Glomerular visceral epithelial cell (primary cell): ENCODE measurements at regions not wholly inside any gene's neighbourhood (a gene's known extent, or its start where the extent isn't known, plus 50 kb on each side); places are given as distances from the start of the nearest gene placed in this dataset.

Experiments used
- DNase-seq: peaks from one replicate; pipeline ENCODE4 v3.0.0-alpha.2; 2016; ENCODE audit errors: extremely low spot score

DNA sequence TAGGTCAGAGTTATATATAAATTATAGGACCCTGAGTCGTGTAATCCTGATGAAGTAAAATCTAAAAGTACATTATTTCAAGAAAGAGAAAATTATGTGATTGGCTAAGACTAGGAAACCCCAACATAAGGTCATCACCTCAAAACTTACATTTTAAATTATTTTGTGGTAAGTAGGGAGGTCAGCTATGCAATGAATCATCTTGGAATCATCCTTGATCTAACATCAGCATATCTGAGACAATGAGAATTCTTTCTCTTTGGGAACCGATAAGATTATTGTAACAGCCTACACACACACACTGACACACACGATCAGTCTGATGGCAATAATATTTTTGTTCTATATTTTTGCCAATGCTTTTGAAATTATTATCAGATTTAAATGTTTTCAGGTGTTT, 904.8 kb upstream of the CHAC2 start:
- DNase-seq, result no peak

GRCh38 chr2:52861596-52861995, 906.0 kb upstream of the CHAC2 start:
- DNase-seq, result no peak

DNA sequence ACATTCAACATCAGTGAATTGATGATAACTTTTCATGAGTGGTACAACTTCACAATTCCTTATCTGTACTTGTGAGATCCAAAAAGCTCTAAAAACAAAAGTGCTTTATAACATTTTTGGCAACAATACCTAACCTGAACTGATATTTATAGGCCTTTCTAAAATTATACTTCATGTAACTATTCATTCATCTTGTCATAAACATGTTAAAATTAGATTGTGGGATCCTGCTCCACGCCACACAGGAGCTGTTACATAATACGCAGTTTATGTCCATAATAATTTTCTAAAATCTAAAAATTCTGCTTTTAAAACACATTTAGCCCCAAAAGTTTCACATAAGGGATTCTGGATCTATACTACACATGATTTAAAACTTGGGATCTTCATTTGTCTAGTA, 908.5 kb upstream of the CHAC2 start:
- DNase-seq, result no peak

- no peak for DNase-seq
Measured at GRCh38 chr2:52857722-52858121, 909.9 kb upstream of the CHAC2 start.

- no peak for DNase-seq
Measured at GRCh38 chr2:52852006-52852405, 915.6 kb upstream of the CHAC2 start.

GRCh38 chr2:52844701-52845423, 922.7 kb upstream of the CHAC2 start:
- no peak for DNase-seq

GRCh38 chr2:52835909-52836308, 931.7 kb upstream of the CHAC2 start:
- no peak for DNase-seq

GRCh38 chr2:52831216-52831615, 936.4 kb upstream of the CHAC2 start:
- DNase-seq, result no peak

GRCh38 chr2:52828112-52828511, 939.5 kb upstream of the CHAC2 start:
- DNase-seq, result no peak

GRCh38 chr2:52821631-52822030, 946.0 kb upstream of the CHAC2 start:
- no peak for DNase-seq

DNA sequence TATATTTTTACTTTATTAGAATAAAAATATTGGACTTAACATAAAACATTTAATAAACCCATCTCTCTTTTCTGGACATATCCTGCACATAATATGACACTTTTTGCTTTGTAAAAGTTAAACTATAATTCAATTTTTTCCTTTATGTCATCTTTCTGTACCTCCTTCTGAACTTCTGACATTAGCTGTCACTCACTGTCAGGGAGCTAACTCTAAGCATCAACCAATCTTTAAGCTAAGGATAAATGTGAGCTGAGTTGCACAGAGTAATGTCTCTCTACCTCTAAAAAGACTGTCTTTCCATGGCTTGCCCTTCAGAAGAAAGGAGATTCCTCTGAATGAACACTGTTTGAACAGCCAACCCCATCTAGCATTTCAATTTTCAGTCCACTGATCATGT, 948.6 kb upstream of the CHAC2 start:
- DNase-seq, result no peak

DNA sequence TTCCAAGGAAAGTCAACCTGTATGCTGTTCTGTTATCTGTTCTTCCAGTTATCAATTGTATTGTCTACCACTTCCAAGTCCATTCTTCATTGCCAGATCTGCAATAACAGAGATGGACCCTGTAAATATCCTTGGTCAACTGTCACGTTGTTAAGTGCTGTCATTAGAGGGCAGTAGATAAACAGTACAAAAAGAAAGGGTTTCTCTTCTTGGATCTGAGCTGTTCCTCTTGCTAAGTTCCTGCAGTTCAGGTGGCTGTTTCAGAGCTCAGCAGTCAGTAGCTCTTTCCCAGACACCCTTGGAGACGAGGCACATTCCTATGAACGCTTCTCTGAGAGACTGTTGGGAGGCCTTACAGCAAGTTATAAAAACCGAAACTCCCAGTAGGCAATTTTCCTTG, 957.1 kb upstream of the CHAC2 start:
- DNase-seq, result peak; percentile 4

DNA sequence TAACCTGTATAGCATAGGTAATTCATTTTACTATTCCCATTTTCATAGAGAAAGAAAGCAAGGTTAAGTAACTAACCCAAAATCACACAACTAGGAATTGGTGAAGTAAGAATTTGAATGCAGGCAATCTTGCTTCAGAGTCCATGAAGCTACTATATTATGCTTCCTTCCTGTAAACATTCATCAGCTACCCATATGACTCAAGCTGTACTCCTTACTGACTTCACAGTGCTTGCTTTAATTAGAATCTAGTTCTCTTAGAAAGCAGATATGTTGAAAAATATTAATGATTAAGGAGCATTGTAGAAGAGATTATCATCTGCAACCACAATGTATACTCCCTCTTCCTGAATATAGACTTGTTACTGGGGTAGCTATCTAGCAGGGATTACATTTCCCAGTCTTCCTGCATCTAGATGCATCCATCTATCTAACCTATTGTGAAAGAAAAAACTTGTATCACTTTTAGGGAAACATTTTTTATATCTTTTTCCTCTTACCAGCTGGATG, 961.6 kb upstream of the CHAC2 start:
- no peak for DNase-seq

DNA sequence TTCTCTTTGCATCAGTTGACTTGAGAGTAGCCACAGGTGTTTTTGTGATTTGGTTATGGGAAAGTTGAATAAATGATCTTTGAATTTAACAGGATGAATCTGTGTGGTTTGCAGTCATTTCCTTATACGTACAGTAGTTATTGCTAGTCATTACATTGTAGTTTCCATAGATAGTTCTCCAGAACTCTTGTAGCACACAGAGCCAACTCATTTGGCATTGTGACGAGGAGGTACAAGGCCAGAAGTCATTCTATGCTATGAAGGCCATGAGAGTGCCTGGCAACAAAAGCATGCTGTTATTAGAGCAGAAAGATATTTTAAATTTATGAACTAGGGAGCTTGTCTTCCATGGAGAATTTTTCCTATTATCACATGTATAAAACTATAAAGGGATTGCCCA, 973.0 kb upstream of the CHAC2 start:
- no peak for DNase-seq

- DNase-seq, result no peak
Measured at GRCh38 chr2:52779446-52779845, 988.2 kb upstream of the CHAC2 start.

GRCh38 chr2:52776571-52776970, 991.0 kb upstream of the CHAC2 start:
- no peak for DNase-seq

GRCh38 chr2:52775674-52776073, 991.9 kb upstream of the CHAC2 start:
- no peak for DNase-seq

DNA sequence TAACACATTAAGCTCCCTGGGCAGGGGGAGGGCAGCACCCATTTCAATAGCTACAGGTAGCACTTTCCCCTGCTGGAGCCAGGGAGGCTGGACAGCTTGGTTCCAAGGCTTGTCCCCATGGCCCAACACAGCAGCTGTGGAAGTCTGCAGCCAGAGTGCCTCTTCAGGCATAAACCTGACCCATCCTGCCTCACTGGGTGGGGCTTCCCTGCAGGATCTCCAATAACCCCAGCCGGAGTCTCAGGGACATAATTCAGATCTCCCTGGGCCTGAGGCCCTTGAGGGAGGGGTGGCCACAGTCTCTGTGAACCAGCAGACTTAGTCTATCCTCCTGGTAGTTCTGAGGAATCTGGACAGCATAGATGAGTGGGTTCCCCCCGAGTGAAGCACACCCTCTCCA, 1001.9 kb upstream of the CHAC2 start:
- DNase-seq, result no peak

DNA sequence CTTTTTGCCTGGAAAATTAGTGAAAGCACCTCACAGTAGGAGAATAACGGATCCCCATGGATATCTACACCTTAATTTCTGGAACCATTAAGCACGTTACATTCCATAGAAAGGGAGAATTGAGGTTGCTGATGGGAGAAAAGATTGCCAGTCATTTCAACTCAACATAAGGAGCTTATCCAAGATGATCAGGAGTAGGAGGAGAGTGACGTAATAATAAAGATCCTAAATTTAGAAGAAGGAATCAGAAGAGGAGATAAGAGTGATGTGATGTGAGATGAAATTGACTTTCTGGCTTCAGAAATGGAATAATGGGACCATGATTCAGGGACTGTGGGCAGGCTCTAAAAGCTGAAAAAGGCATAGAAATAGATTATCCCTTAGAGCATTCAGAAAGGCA, 1017.8 kb upstream of the CHAC2 start:
- no peak for DNase-seq

- DNase-seq, result no peak
Measured at GRCh38 chr2:52745144-52745543, 1022.5 kb upstream of the CHAC2 start.

DNA sequence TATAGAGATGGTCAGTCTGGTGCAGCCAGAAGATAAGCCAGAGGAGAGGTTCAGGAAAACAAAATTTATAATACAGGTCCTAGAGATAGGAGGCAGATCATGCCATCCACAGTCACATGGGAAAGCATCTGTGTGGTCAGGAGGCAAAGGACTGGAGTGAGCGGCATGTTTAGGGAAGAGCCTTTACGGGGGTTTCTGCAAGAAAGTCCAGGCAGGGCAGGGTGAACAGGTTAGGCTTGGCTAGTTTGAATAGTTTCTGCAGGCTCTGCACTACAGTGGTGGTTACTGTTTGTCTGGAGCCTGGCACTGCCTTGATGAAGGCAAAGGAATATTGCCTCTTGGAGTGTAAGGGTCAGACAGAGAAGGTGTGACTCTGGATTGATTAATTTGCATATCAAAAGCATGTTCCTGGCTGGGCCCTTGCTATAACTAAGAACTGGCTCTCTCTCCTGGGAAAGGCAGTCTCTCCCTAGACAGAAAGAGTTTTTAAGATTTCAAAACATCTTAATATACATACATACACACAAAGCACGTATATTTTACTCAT, 1034.7 kb upstream of the CHAC2 start:
- no peak for DNase-seq

DNA sequence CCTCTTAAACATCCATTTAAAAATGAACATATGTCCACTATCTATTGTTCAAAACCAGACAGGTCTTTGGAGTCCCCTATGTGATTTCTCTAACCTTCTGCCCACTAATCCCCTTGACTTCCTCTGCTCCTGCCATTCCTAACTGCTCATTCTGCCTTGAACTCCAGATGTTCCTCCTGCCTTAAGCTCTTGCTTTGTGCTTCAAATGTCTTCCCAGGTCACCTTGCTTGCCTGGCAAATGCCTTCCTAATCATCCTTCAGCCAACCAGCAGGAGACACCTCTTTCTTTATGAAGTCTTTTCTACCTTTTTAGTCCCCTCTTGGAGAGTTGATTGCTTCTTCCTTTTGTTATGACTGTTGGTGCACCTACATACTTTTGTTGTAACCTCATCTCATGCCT, 1043.0 kb upstream of the CHAC2 start:
- DNase-seq, result no peak

GRCh38 chr2:52717836-52718235, 1049.8 kb upstream of the CHAC2 start:
- DNase-seq, result no peak
